Peyer's patch (tissue), 4 donors: ENCODE measurements at regions not wholly inside any gene's neighbourhood (a gene's known extent, or its start where the extent isn't known, plus 50 kb on each side); places are given as distances from the start of the nearest gene placed in this dataset.

Experiments
- DNase-seq, 3 donors: peaks; one replicate each; pipeline ENCODE4 v3.0.0-alpha.2; 2017 to 2019
- H3K27ac ChIP-seq, 4 donors: fragments of 200-600 bp; sonication (generic); one replicate each; pipeline ENCODE4 v1.5.1; 2016 to 2019
- H3K27me3 ChIP-seq, 2 donors: fragments of 200-600 bp; sonication (generic); one replicate each; pipeline ENCODE4 v1.5.1; 2019
- H3K36me3 ChIP-seq, 3 donors: fragments of 200-600 bp; sonication (generic); one replicate each; pipeline ENCODE4 v1.5.1; 2016 to 2019
- H3K4me1 ChIP-seq, 4 donors: fragments of 200-600 bp; sonication (generic); one replicate each; pipeline ENCODE4 v1.5.1; 2016 to 2019
- H3K4me3 ChIP-seq, 4 donors: fragments of 200-600 bp; sonication (generic); 1 replicate in 3 of 4; 2 replicates in 1 of 4; pipeline ENCODE4 v1.5.1; 2016 to 2019; ENCODE audit warnings: mild to moderate bottlenecking in 1 of 4
- H3K9me3 ChIP-seq, 4 donors: fragments of 200-600 bp; sonication (generic); one replicate each; pipeline ENCODE4 v1.5.1; 2016 to 2019; ENCODE audit warnings: mild to moderate bottlenecking in 1 of 4
- CTCF ChIP-seq, 6 experiments: fragments of 450-650 bp in 4 of 6; fragments of 200-600 bp in 2 of 6; sonication (generic) in 1 of 6; IDR thresholded peaks; one replicate each; pipeline ENCODE4 v1.5.1; 2017 to 2019; ENCODE audit warnings: antibody characterized with exemption in 6 of 6, mild to moderate bottlenecking in 3 of 6, moderate library complexity in 1 of 6
- POLR2A ChIP-seq, 2 donors: fragments of 450-650 bp; IDR thresholded peaks; one replicate each; pipeline ENCODE4 v1.5.1; 2017; ENCODE audit warnings: antibody characterized with exemption in 2 of 2, mild to moderate bottlenecking in 2 of 2, moderate library complexity in 2 of 2

DNA sequence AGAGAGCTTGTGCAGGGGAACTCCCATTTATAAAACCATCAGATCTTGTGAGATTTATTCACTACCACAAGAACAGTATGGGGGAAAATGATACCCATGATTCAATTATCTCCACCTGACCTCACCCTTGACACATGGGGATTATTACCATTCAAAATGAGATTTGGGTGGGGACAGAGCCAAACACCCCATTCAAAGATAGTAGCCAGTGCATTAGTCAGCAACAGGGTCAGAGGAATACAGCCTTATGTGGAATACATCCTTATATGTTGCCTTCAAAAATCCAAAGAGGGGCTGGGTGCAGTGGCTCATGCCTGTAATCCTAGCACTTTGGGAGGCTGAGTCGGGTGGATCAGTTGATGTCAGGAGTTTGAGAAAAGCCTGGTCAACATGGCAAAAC is 563.2 kb downstream of the CCDC171 start:
- no peaks in the 10 kb centered on the region for H3K36me3 ChIP-seq
- no peak for TF ChIP-seq CTCF (IDR thresholded peaks at IDR 0.05)
- TF ChIP-seq POLR2A (IDR thresholded peaks at IDR 0.05) = no peak
- H3K4me3 ChIP-seq = no peak overlapping the region
- H3K9me3 ChIP-seq = no peaks in the 10 kb centered on the region
- H3K27me3 ChIP-seq = no peaks in the 10 kb centered on the region
- no peaks in the 10 kb centered on the region for H3K4me1 ChIP-seq
- no peak overlapping the region for H3K27ac ChIP-seq
- DNase-seq = no peak

GRCh38 chr9:16118043-16118442 is 565.2 kb downstream of the CCDC171 start:
- Histone ChIP-seq H3K4me3 (no peak overlapping the region), H3K36me3 (no peaks in the 10 kb centered on the region), H3K9me3 (no peaks in the 10 kb centered on the region), H3K4me1 (no peaks in the 10 kb centered on the region), H3K27me3 (no peaks in the 10 kb centered on the region), H3K27ac (no peak overlapping the region)
- DNase-seq = no peak
- TF ChIP-seq CTCF (IDR thresholded peaks at IDR 0.05) (no peak), POLR2A (IDR thresholded peaks at IDR 0.05) (no peak)

DNA sequence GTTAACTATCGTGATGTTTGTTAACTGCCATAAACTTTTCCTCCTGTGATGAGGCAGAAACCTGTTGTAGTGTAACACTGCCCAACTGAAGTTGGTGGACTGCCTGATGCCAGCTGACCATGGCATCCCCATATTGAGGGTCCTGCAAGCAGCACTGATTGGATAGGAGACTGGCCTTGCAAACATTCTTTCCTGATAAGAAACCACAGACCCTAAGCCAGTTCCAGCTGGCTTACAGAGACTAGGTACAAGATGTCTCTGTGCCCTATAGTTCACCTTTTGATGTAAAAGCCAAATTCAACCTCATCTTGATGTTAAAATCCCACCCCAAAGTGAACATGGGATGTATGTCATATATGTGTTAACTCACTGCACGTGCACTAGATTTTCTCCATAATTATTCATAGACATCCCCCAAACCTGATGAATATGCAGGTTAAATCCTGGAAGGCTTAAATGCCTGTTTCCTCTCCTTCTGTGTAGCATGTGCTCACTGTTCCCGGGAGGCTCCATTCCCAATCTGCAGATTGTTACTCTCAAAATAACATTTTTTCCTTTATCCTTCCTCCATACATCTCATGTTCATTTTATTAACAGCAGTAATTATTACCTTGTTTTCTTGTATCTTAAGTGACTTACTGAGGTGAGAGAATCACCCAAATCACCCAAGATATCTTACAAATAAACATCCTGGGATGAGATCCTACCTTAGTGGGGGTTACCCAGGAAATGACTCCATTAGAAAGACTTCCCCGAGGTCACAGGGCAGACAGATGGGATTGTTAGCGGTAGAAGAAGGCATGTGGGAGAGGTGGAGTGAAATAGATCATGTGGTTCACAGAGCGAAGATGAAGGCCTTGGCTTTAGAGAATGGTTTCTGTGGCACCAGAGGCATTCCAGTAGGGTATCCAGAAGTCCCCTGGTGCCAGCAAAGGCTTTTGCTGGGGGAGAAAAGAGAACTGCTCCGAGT is 566.7 kb downstream of the CCDC171 start:
- no peak for TF ChIP-seq POLR2A (IDR thresholded peaks at IDR 0.05)
- TF ChIP-seq CTCF (IDR thresholded peaks at IDR 0.05) = no peak
- Histone ChIP-seq H3K27me3 (no peaks in the 10 kb centered on the region), H3K4me3 (no peak overlapping the region)

DNA sequence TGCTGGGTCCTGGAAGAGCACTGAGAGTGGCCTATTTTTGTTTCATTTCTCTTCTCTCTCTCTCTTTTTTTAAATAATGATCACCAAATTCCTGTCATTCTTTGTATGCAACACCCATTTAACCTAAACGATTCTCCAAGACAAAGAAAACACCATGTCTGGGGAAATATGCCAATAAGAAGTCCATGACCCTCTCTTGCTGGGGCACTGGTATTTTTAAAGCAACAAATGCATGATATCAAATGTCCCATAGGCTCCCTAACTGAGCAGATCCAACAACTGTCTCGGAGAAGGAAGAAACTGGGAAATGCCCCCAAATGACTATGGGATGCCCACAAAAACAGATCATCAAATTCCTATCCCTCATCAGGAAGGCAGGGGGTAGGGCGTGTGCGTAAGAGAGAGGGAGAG is 567.4 kb downstream of the CCDC171 start:
- H3K4me3 ChIP-seq = no peak overlapping the region
- no peaks in the 10 kb centered on the region for H3K9me3 ChIP-seq
- no peak for DNase-seq
- no peaks in the 10 kb centered on the region for H3K4me1 ChIP-seq
- no peak overlapping the region for H3K27ac ChIP-seq
- no peak for TF ChIP-seq POLR2A (IDR thresholded peaks at IDR 0.05)
- TF ChIP-seq CTCF (IDR thresholded peaks at IDR 0.05) = no peak
- H3K27me3 ChIP-seq = no peaks in the 10 kb centered on the region
- no peaks in the 10 kb centered on the region for H3K36me3 ChIP-seq

More for the DNA sequence above, 566.7 kb downstream of the CCDC171 start:
- Histone ChIP-seq H3K4me1 (no peaks in the 10 kb centered on the region), H3K36me3 (no peaks in the 10 kb centered on the region), H3K27ac (no peak overlapping the region), H3K9me3 (no peaks in the 10 kb centered on the region)
- no peak for DNase-seq

GRCh38 chr9:16120727-16121126 is 567.9 kb downstream of the CCDC171 start:
- Histone ChIP-seq H3K4me1 (no peaks in the 10 kb centered on the region), H3K36me3 (no peaks in the 10 kb centered on the region), H3K9me3 (no peaks in the 10 kb centered on the region), H3K27ac (no peak overlapping the region), H3K4me3 (no peak overlapping the region), H3K27me3 (no peaks in the 10 kb centered on the region)
- DNase-seq = no peak
- TF ChIP-seq POLR2A (IDR thresholded peaks at IDR 0.05) = no peak
- no peak for TF ChIP-seq CTCF (IDR thresholded peaks at IDR 0.05)
